HG03175 (cell line): ENCODE measurements at regions not wholly inside any gene's neighbourhood (a gene's known extent, or its start where the extent isn't known, plus 50 kb on each side); places are given as distances from the start of the nearest gene placed in this dataset.
A peak's percentile ranks its signal among the peaks of the same experiment; 100 is the strongest.
"Not testable (repeated sequence)": the region's sequence is repeated elsewhere in the genome, so short reads cannot be mapped to it uniquely, and the experiment has no call there.

Experiments used
- ATAC-seq: cut with Tn5 transposase; IDR thresholded peaks from one replicate; pipeline ENCODE4 v1.9.1; 2021; ENCODE audit warnings: mild to moderate bottlenecking, moderate library complexity; ENCODE audit not compliant: unreplicated experiment

GRCh38 chr4:189619441-189620250, 321.0 kb upstream of the FRG1 start:
- not testable (repeated sequence) for ATAC-seq

GRCh38 chr4:189622574-189622973, 318.1 kb upstream of the FRG1 start:
- ATAC-seq: not testable (repeated sequence)

- not testable (repeated sequence) for ATAC-seq
Observed at GRCh38 chr4:189627041-189627440, 313.6 kb upstream of the FRG1 start.

GRCh38 chr4:189629733-189630132, 310.9 kb upstream of the FRG1 start:
- not testable (repeated sequence) for ATAC-seq

GRCh38 chr4:189630913-189631567, 309.6 kb upstream of the FRG1 start:
- ATAC-seq: peak; percentile 78

- not testable (repeated sequence) for ATAC-seq
Observed at GRCh38 chr4:189631568-189631916, 309.1 kb upstream of the FRG1 start.

- ATAC-seq: not testable (repeated sequence)
Observed at GRCh38 chr4:189650436-189650835, 290.2 kb upstream of the FRG1 start.

GRCh38 chr4:189653130-189653653, 287.5 kb upstream of the FRG1 start:
- ATAC-seq: not testable (repeated sequence)

- ATAC-seq: not testable (repeated sequence)
Observed at GRCh38 chr4:189653983-189654382, 286.7 kb upstream of the FRG1 start.

- not testable (repeated sequence) for ATAC-seq
Observed at GRCh38 chr4:189654396-189654795, 286.3 kb upstream of the FRG1 start.

GRCh38 chr4:189655817-189656216, 284.9 kb upstream of the FRG1 start:
- ATAC-seq: not testable (repeated sequence)

GRCh38 chr4:189656641-189657040, 284.0 kb upstream of the FRG1 start:
- no peak for ATAC-seq

- not testable (repeated sequence) for ATAC-seq
Observed at GRCh38 chr4:189658259-189658658, 282.4 kb upstream of the FRG1 start.

- not testable (repeated sequence) for ATAC-seq
Observed at GRCh38 chr4:189658831-189659230, 281.8 kb upstream of the FRG1 start.

GRCh38 chr4:189659287-189659686, 281.4 kb upstream of the FRG1 start:
- ATAC-seq: no peak

- no peak for ATAC-seq
Observed at GRCh38 chr4:189660722-189661360, 279.8 kb upstream of the FRG1 start.

GRCh38 chr4:189664693-189665250, 275.9 kb upstream of the FRG1 start:
- ATAC-seq: no peak

GRCh38 chr4:189665712-189666305, 274.9 kb upstream of the FRG1 start:
- not testable (repeated sequence) for ATAC-seq

- ATAC-seq: not testable (repeated sequence)
Observed at GRCh38 chr4:189667386-189667785, 273.3 kb upstream of the FRG1 start.

GRCh38 chr4:189697675-189698245, 242.9 kb upstream of the FRG1 start:
- ATAC-seq: not testable (repeated sequence)
